Stimulated activated CD4-positive, alpha-beta T cell treated with anti-CD3 and anti-CD28 coated beads, Interleukin-15, amount 100 ng/mL, for 24 hours (primary cell): ENCODE measurements at regions not wholly inside any gene's neighbourhood (a gene's known extent, or its start where the extent isn't known, plus 50 kb on each side); places are given as distances from the start of the nearest gene placed in this dataset.

Experiments used
- DNase-seq: peaks from one replicate; pipeline ENCODE4 v3.0.0-alpha.2; 2020

DNA sequence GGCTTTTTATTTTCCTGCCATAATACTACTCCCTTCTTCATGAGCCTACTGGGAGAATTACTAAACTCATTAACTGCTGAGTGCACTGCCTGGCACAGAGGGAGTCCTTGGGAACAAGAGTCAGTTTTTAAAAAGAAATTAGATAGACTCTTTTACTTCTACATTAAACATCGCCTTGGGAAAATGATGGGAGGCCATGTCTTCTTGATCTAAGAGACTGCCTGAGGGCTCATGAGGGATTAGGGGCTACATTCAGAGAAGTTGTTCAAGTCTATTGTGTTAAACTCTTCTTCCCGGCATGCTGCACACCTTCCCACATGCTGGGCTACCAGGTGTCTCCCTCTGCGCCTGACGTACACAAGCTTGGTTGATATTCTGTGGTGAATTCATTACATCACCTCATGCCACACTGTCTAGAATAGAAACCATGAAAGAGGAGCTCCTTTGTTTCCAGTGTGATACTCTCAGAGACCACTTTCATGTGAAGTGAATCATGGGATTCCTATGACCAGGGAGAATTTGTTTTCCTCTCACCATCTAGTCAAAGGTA is 1422.3 kb downstream of the AACS start:
- DNase-seq = no peak

DNA sequence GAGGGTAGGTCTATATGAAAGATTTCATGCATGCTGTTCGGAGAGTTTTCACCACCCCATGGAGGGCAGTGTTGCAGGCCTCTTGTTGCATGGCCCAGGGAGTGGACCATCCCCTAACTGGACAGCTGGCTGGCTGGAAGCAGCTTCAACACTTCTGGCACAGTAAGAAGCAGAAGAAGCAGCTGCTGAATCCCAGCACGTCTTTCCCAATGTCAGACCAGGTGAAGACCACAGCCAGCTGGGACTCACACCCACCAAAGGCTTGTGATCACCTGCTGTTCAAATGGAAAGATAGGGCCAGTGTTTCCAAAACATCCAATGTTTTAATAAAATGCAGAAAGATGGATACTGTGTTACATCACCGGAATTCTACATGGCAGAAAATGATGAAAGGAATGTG is 1423.6 kb downstream of the AACS start:
- DNase-seq = no peak

DNA sequence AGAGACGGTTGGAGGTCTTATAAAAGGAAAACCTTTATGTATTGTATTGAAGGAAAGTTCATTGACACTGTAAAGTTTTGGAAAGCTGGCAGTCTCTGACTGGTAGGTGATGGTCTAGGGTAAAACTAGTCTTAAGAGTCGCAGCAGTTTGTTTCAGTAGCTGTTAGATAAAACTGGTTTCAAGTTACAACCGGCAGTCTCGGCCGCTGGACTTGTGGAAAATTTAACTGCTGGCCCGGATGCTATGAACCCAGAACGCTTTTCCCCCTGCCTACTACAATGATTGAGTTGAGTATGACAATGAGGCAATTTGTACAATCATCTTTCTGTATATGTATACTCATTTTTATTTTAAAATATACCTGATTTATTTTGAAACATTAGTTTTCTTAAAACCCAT is 1426.9 kb downstream of the AACS start:
- DNase-seq = no peak

DNA sequence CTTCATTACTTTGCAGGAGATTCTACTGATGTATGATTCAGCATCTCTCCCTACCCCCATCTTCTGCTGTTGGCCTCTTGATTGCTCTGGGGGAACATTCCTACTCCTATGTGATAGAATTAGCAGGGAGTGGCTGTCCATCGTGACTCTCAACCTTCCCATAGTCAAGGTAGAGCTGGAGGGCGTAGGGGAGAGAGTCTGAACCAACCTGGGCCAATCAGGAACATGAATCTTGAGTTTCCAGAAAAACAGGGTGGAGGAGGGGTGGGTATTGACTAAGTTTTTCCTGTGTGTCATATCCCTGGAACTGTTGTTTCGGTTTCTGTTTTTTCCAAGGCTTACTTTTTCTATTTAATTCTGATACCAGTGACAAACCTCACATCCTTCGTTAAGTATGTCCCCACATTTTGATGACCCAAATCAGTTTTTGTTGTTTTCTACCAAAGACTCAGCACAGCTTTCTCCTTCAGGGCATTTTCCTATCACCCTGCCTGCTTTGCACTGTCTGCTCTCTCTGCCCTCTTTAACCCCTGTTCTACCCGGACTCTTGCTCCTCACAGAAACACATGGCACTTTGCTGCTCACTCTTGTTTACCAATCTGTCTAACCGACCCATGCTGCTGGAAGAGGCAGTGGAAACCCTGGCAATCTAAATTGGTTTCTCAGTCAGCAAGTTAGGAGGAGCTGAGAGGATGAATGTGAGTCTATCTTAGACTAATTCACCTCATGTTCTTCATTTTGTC is 1428.3 kb downstream of the AACS start:
- DNase-seq = no peak

DNA sequence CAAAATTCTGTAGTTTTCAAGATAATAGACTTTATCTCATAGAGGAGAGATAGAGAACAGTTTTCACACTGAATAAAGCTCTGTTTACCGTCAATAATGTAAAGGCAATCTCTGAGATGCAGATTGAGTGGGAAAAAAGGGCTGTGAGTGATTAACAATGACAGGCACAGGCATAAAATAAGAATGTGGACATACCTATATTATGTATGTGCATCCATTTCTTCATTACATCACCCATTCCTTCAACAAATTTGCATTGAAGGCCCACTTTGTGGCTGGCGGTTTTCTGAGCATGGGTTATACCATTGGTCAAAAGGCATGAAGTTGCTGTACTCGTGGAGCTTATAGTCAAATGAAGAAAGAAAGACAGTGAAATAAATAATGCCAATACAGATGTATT is 1431.0 kb downstream of the AACS start:
- no peak for DNase-seq

DNA sequence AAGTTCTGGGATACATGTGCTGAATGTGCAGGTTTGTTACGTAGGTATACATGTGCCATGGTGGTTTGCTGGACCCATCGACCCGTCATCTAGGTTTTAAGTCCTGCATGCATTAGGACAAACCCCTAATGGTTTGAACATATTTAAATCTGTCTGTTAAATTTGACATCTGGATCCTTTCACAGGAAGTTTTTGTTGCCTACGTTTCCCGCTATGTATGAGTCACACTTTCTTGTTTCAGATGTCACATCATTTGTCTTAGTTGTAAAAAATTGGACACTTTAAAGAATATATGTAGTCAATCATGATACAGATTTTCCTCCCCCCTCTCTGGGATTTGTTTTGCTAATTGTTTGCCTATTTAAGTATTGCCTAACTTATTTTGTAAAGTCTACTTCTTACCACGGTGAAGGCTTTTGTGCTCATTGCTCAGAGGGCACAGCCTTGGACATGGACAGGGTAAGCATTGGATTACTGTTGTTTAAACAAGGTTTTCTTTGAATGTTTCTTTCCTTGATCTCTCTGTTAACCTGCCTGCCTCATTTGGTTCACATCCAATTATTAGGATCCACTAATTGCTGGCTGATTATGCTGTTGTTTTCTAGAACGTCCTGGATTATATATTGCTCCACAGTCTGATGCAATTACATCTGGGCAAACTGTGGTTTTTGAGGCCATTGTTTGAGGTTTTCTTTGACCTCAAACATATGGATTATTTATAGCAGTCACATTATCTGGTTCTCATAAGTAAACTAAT is 1441.4 kb downstream of the AACS start:
- no peak for DNase-seq

DNA sequence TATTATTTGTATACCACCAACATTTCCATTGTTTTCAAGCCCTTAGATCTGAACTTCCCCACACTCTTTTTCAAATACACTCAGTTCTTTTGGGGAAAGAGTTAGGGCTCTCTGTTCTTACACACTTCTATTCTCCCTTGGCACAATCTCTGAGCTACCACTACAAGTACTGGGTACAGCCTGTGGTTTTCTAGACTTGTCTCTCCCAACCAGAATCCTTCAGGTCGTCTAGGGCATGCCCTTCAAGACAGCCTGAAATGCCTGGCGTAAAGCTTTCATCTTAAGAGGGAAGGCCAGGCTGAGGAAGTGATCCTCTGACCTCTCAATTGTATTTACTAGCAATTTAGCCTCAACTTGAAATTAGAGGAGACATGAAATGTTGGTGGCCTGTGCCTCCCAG is 1442.0 kb downstream of the AACS start:
- DNase-seq = no peak

DNA sequence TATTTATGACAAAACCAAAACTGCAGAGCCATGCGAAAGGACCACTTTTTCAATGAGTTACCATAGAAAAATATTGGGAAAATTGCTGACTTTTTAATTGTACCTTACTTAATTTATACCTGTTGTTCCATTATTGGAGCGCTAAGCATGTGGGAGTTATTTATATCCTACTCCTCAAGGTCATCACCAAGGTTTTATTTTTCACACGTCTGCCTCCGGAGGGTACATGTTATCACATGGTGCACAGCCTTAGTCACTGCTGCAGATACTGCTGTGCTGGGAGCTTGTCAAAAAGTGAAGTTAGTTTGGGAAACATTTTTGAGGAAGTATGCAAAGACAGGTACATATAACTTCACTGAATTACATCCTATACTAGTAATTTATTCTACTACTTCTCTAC is 1444.3 kb downstream of the AACS start:
- no peak for DNase-seq

DNA sequence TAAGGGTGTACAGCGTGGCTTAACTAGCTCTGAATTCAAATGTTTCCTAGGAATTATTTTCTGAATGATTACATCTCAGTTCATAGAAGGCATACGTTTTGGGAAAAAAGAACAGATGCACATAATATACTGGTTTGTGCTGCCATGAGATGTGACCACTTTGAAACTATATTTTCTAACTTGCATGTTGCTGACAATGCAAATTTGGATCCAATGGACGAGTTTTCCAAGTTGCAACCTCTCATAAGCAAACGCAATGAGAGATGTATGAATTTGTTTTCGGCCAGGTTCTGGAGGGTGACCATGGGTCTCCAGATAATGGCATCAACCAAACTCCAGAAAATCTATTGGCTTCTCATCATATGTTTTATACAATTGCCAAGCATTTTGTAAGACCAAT is 1445.4 kb downstream of the AACS start:
- DNase-seq = no peak

DNA sequence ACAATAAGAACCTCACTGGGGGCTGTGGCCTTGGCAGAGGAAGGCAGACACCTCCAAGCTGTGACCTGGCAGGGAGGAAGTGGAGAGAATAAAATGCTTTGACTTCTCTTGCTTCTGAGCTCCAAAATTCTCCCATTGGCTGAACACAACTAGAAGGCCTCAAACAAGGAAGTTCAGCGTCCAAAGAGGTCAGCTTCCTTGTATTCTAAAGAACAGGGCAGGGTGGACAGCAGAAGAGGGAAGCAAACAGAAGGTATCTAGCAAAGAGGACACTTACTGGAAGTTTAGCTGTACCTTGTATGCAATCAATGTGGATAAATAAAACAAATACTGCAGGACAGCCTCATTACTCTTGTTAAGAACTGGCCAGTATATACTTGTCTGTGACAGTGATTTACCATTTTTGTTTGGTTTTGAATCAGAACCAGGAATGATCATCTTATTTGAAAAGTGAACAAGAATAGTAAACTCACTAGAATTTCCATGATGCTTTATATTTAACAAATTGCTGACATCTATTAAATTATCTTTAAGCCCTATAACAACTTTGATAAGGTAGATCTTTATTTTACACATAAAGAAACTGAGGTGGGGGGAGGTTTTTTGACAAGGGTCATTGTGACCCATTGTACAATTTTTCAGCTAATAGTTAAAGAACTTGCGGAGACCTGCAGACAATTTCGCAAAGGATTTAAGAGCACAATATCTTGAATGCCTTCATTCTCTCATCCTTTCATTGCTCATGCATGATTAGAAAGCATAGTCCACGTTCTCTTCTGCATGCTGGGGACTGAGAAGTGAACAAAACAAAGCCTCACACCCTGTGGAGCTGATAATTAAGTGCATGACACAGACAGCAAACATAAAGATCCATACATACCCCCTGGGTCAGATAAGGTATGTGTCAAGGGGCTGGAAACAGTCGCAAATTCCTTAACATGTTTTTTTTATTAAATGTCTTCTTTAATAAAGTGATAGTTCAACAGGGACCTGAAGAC is 1448.0 kb downstream of the AACS start:
- no peak for DNase-seq

DNA sequence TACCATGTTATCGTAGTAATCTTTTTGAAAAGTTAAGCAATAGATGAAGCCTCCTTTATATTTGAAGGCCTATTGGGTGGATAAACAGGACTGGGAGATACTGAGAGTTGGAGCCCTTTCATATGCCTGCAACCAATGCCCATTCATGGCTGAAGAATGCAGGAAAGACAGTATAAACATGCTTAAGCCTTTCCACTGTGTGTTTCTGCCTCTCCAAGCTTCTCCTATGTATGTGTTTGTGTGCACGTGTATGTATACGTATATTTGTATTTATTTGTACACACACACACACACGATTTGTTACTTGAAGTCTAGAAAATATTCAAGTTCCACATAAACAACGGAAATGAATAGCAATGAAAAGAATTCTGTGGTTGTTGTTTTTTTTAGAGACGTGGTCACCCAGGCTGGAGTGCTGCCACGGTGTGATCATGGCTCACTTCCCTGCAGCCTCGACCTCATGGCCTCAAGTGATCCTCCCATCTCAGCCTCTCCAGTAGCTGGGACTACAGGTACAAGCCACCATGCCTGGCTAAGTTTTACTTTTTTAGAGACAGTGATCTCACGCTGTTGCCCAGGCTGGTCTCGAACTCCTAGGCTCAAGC is 1453.5 kb downstream of the AACS start:
- no peak for DNase-seq

DNA sequence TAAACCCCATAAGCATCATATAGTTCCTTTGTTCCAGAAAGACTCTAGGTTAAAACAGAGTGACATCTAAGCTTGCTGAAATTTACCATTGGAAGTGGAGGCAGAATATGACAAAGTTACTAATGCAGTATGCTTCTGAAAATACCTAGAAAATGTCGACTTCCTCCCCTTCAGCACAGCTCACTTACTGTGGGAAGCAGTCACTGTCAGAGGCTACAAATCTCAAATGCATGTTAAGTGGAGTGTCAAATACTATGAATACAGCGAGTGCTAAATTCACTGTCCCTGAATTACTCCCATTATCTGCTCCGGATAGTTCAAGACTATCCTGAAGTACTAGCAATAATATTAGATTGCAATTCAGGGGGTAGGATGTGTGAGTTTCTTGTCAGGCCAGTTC is 1454.6 kb downstream of the AACS start:
- DNase-seq = no peak

DNA sequence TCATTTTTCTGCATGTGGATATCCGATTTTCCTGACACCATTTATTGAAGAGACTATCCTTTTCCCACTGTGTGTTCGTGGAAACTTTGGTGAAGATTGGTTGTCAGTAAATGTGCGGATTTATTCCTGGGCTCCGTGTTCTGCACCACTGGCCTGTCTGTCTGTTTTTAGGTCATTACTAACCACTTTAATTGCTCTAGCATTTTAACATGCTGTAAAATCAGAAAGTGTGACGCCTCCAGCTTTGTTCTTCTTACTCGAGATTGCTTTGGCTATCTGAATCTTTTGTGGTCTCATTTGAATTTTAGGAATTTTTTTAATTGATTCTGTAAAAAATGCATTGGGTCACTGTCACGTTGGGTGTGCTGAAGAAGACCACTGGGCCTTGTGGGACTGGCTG is 1458.7 kb downstream of the AACS start:
- DNase-seq = no peak

DNA sequence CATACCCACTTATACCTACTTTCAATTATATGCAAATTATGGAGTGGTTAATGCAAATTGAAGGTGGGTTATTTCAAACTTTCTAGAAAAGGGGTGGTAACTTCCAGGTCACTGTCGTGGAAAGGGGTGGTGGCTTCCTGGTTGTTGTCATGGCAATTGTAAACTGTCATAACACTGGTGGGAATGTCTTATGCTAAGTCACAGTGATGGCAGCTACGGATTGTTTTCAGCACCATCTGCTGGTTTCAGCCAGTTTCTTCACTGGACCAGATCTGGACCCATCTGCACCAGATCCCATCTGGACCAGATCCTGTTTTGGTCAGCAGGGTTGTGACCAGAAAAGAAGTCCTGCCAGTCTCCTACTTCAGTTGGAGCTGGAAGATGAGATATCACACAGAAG is 1469.3 kb downstream of the AACS start:
- DNase-seq = no peak

DNA sequence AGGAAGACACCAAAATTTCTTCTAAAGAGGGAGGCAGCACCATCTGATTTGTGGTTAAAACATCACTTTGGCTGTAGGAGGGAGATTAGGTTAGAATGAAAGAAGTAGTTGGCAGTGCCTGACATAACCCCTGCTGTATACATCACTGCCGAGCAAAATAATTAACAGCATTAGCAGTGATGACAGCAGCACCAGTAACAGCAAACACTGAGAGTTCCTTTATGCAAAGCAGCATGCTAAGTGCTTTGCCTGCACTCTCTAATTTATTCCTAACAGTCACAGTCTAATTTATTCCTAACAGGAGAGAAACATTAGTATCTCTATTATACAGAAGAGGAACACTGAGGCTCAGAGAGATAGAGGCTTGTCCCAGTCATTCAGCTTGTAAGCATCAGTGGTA is 1469.7 kb downstream of the AACS start:
- no peak for DNase-seq

DNA sequence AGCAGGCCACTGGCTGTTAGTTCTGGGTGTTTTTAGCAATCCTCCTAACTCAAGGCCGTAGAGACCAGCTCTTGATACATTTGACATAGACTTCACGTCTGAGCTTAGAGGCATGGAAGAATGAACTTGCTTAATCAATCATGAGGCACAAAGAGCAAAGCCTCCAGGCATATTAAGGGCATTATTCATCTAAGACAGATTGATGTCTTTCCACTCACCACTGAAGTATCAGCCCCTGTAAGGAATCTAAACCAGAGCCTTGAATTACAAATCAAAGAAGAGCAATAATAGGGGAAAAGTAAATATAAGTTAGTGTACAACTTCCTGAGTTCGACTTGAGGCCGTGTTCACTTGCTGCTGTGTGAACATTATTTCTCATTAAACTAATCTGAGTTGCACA is 1470.7 kb downstream of the AACS start:
- DNase-seq = no peak

DNA sequence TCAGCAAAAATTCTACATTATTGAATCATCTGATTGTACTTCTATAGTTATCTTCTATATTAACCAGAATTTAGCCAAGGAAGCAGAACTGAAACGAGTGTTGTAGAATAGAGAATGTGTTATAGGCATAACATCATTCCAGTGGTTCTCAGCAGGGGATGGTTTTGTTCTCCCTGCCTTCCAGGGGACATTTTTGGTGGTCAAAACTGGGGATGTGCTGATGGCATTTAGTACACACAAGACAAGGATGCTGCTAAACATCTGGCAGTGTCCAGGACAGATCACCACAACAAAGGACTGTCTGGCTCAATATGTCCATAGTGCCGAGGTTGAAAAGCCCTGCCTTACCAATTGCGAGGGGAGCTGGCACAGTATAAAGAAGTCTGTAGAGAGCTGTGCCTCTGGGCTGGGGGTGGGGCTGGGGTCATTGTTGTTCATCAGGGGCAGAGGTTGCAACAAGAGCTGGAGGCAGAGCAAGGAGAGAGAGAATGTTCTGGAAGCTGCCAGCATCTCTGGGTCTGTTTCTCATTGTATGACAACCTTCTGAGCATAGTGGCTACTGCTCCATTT is 1472.8 kb downstream of the AACS start:
- DNase-seq = no peak

DNA sequence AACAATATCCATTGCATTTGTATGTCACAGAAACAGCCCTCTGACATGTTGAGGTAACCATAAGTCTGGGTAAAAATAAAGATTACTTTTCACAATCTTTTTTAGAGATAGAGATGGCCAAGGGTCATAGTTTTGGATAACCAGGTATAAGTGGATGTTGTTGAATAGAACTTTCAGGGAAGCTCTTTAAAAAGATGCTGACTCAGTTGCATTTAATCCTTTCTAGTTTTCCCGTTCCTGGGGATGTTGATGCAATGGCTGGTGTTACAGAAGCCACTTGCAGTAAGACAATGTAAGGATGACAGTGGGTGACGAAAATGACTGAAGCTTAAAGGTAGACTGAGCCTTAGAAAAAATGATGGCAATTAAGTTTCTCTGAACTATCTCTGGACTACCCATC is 1473.7 kb downstream of the AACS start:
- no peak for DNase-seq

DNA sequence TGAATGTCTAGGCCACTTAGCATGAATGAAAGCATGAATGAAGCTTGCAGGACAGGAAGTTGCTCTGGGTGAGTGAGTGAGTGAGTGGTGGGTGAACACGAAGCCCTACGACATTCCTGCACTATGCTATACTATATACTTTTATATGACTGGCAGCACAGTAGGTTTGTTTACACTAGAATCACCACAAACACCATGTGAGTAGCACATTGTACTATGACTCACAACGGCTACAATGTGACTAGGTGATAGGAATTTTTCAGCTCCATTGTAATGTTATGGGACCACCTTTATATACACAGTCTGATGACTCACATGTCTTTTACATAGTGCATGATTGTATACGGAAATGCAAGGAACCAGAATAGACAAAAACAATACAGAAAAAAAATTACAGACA is 1480.2 kb downstream of the AACS start:
- no peak for DNase-seq

DNA sequence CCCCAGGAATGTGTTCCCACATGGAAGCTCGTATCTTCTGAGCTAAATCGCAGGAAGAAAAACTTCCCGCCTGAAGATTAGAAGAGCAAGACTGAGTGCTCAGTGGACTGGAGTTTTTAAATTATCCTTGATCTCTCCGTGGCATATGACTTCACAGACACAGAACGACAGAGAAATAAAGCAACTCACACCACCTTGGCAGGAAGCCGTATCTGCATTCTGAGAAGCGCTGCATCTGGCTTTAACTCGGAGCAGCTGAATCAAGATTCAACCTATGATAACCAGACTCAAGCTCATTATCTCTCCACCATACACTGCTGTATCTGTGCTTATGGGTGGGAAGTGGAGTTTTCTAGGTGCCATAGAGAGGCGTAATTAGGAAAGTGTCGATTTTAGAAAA is 1482.7 kb downstream of the AACS start:
- DNase-seq = no peak

DNA sequence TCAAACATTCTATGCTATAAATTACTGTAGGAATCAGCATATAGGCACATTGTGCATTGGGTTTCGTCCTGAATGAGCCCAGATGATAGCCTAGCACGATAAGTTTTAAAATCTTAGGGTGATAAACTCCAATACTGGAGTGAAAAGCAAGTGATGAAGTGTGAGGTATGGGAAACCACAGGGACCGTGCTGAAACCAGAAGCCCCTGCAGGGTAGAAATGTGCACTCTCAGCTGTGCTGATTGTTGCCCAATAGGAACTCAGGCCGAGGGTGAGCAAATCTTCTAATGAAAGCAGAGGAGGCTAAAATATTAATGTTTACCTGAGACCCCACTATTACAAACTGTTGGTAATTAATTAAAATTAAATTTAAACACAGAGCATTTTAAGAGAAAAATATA is 1486.6 kb downstream of the AACS start:
- no peak for DNase-seq

DNA sequence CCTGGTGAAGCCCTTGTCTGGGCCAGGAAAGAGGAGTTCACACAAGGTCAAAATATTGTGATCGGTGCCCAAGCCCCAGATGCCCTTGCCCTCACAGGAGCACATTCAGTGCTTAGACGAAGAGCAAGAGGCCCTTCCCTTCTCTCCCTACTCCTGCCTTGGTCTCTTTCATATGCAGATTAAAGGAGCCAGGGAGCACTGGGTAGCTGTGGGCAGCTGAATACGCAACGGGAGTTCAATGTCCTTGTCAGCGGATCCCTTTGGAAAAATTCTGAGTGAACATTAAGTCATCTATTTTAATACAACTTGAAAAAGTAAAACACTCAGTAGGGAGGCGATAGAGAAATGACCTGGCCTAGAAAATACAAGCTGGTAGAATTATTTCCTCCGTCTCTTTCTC is 1489.4 kb downstream of the AACS start:
- DNase-seq = no peak
